Calu3 (cell line): ENCODE measurements at regions not wholly inside any gene's neighbourhood (a gene's known extent, or its start where the extent isn't known, plus 50 kb on each side); places are given as distances from the start of the nearest gene placed in this dataset.

Experiments
- BruUV-seq: library from RNA; stranded (reverse); fragments of 400-500 nt; replicated peaks from 2 replicates; lab custom pipeline; 2021; lab: Mats Ljungman, UMichigan
- CTCF ChIA-PET: fragments of 300-600 bp; sonication (Branson Sonifier 250); formaldehyde crosslinking; loops from one replicate; lab custom pipeline; 2022; ENCODE audit warnings: antibody characterized with exemption; lab: Charles Lee
- DNase-seq: peaks from one replicate; pipeline ENCODE4 v3.0.0; 2022
- H3K27ac Mint-ChIP-seq: one replicate; pipeline ENCODE4 v1.8.0; 2022; ENCODE audit warnings: mixed read lengths; ENCODE audit not compliant: unreplicated experiment
- H3K27me3 Mint-ChIP-seq: one replicate; pipeline ENCODE4 v1.8.0; 2022; ENCODE audit warnings: mixed read lengths; ENCODE audit not compliant: unreplicated experiment
- H3K36me3 Mint-ChIP-seq: one replicate; pipeline ENCODE4 v1.8.0; 2022; ENCODE audit warnings: mild to moderate bottlenecking, moderate library complexity, mixed read lengths; ENCODE audit not compliant: insufficient read depth, unreplicated experiment
- H3K4me1 Mint-ChIP-seq: one replicate; pipeline ENCODE4 v1.8.0; 2022; ENCODE audit warnings: mild to moderate bottlenecking, low read depth, mixed read lengths; ENCODE audit not compliant: unreplicated experiment
- H3K4me3 Mint-ChIP-seq: one replicate; pipeline ENCODE4 v1.8.0; 2022; ENCODE audit warnings: mild to moderate bottlenecking, low read depth, moderate library complexity, mixed read lengths; ENCODE audit not compliant: unreplicated experiment
- H3K9me3 Mint-ChIP-seq: one replicate; pipeline ENCODE4 v1.8.0; 2022; ENCODE audit warnings: low read depth, mixed read lengths; ENCODE audit not compliant: unreplicated experiment
- intact Hi-C: fragments of 100-400 bp; cut with micrococcal nuclease; formaldehyde crosslinking; loops from one replicate; pipeline ENCODE4 v1.10.0; 2022; ENCODE audit not compliant: unreplicated experiment
- TF ChIP-seq, protein P1 (sequence below): fragments of 200-600 bp; IDR thresholded peaks from one replicate; pipeline ENCODE4 v1.8.0; 2022; ENCODE audit warnings: antibody characterized with exemption; ENCODE audit not compliant: unreplicated experiment

DNA sequence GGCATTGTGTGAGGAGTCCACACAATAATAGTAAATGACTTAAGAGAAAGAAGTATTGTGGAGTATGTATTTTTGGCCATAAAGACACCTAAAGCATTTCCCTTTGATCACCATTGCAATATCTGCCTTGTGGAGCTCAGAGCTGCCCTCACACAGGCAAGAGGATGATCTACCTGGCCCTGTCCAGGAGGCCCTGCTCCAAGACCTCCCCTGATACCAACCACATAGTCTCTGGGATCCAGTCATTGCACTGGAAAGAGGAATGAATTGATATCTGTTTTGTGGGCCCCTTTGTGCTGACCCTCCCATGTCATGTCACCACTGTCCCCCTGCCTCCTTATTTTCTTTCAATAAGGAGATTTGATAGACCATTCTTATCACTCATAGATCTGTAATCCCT is 430.6 kb upstream of the TNP1 start:
- DNase-seq, result no peak
- Mint-ChIP-seq H3K36me3 (peaks cover 4% of the 10 kb centered on the region), H3K4me1 (peaks cover 21% of the 10 kb centered on the region), H3K27me3 (no peaks in the 10 kb centered on the region), H3K27ac (no peak overlapping the region), H3K9me3 (peaks cover under 1% of the 10 kb centered on the region), H3K4me3 (no peak overlapping the region)
- BruUV-seq, result no TSS peak
- intact Hi-C loops, result no loop called here
- TF ChIP-seq, protein P1, sequence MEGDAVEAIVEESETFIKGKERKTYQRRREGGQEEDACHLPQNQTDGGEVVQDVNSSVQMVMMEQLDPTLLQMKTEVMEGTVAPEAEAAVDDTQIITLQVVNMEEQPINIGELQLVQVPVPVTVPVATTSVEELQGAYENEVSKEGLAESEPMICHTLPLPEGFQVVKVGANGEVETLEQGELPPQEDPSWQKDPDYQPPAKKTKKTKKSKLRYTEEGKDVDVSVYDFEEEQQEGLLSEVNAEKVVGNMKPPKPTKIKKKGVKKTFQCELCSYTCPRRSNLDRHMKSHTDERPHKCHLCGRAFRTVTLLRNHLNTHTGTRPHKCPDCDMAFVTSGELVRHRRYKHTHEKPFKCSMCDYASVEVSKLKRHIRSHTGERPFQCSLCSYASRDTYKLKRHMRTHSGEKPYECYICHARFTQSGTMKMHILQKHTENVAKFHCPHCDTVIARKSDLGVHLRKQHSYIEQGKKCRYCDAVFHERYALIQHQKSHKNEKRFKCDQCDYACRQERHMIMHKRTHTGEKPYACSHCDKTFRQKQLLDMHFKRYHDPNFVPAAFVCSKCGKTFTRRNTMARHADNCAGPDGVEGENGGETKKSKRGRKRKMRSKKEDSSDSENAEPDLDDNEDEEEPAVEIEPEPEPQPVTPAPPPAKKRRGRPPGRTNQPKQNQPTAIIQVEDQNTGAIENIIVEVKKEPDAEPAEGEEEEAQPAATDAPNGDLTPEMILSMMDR, result no peak
- CTCF ChIA-PET, result no interaction called here

DNA sequence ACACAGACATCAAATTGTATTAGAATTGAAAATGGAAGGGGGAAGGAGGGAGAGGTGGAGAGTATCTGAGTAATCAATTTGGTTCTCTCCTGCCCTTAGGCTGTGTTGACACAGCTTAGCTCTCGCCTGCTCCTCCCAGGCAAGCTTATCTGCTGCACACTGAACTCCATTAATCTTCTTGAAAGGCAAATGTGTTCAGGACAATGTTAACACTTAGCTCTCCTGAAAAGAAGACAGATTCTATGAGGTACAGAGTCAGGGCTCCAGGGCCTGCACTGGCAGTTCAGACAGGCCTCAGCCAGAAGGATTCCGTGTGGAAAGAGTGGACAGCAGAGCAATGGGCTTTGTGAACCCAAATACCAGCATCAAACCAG is 430.0 kb upstream of the TNP1 start:
- no peak overlapping the region for H3K4me3 Mint-ChIP-seq
- peaks cover 4% of the 10 kb centered on the region for H3K36me3 Mint-ChIP-seq
- TF ChIP-seq, protein P1, result no peak
- H3K27ac Mint-ChIP-seq, result peak overlapping the region; percentile 54
- no peaks in the 10 kb centered on the region for H3K27me3 Mint-ChIP-seq
- CTCF ChIA-PET, result interaction anchor here (0.5 to 0.6 kb wide), 2 partner anchors 71 to 336 kb away, joined by 4 to 5 read pairs; no protein-coding TSS in a partner anchor
- no peak for DNase-seq
- peaks cover 6% of the 10 kb centered on the region for H3K9me3 Mint-ChIP-seq
- no TSS peak for BruUV-seq
- peaks cover 21% of the 10 kb centered on the region for H3K4me1 Mint-ChIP-seq
- intact Hi-C loops, result no loop called here

DNA sequence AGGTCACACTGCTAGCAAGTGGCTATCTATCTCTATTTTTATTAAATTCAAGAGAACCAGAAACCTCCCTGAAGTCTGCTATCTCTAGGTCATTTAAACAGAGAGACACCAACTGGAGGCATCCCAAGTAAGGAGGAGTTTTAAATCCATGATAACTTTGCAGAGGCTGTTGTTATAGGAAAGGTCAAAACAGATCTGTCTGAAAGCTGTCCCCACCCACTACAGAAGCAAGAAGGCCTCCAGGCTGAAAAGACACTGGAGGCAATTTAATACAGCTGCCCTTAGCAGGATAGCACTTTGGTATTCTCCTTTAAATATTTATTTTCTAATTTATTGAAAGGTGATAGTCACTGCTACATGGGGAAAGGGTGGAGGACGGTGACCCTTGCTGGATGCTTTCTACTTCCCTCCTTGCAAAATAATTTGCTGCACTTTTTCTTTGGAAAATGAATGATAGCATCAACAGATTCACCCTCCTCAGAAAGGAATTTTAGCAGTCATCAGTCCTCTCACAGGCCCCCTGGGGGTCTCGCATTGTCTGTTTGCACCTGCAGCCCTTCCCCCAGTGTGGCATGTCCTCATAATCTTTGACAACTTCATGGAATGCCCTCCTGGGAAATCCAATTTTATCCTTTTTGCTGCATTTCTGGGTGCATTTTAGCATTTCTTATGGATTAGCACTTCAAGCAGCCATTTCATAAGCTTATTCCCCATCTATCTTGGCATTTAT is 429.5 kb upstream of the TNP1 start:
- intact Hi-C loops, result no loop called here
- H3K27ac Mint-ChIP-seq, result peak overlapping the region; percentile 54
- peaks cover 21% of the 10 kb centered on the region for H3K4me1 Mint-ChIP-seq
- no peaks in the 10 kb centered on the region for H3K27me3 Mint-ChIP-seq
- peaks cover 4% of the 10 kb centered on the region for H3K36me3 Mint-ChIP-seq
- H3K9me3 Mint-ChIP-seq, result peaks cover 6% of the 10 kb centered on the region
- no peak for DNase-seq
- TF ChIP-seq, protein P1, result no peak
- H3K4me3 Mint-ChIP-seq, result no peak overlapping the region
- CTCF ChIA-PET, result interaction anchor here (0.5 to 0.6 kb wide), 2 partner anchors 72 to 336 kb away, joined by 4 to 5 read pairs; no protein-coding TSS in a partner anchor
- no TSS peak for BruUV-seq

DNA sequence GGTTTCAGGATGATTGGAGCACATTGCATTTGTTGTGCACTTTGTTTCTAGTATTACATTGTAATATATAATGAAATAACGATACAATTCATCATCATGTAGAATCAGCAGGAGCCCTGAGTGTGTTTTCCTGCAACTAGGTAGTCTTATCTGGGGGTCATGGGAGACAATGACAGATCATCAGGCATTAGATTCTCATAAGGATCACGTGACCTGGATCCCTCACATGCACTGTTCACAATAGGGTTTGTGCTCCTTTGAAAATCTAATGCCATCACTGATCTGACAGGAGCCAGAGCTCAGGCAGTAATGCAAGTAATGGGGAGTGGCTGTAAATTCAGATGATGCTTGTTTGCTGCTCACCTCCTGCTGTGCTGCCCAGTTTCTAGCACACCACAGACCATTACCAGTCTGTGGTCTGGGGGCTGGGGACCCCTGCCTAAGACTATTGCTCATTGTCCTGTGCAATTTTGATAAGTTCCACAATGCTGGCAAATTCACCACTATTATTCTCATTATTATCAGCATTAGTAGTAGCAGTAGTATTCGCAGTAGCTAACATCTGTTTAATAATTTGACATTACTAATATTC is 428.7 kb upstream of the TNP1 start:
- intact Hi-C loops, result no loop called here

More for the DNA sequence above, 428.7 kb upstream of the TNP1 start:
- peaks cover 21% of the 10 kb centered on the region for H3K4me1 Mint-ChIP-seq
- H3K4me3 Mint-ChIP-seq, result no peak overlapping the region
- H3K27ac Mint-ChIP-seq, result no peak overlapping the region
- TF ChIP-seq, protein P1, result no peak
- peaks cover 6% of the 10 kb centered on the region for H3K9me3 Mint-ChIP-seq
- no peaks in the 10 kb centered on the region for H3K27me3 Mint-ChIP-seq
- no peak for DNase-seq
- H3K36me3 Mint-ChIP-seq, result peaks cover 4% of the 10 kb centered on the region
- CTCF ChIA-PET, result no interaction called here
- BruUV-seq, result no TSS peak
